Hepatocyte (in vitro differentiated cells): ENCODE measurements at regions not wholly inside any gene's neighbourhood (a gene's known extent, or its start where the extent isn't known, plus 50 kb on each side); places are given as distances from the start of the nearest gene placed in this dataset.

Experiments used
- CTCF ChIP-seq: fragments of 200-600 bp; sonication (generic); IDR thresholded peaks from 2 replicates; pipeline ENCODE4 v1.5.1; 2016; ENCODE audit warnings: antibody characterized with exemption, mild to moderate bottlenecking; ENCODE audit not compliant: poor library complexity
- EZH2phosphoT487 ChIP-seq: fragments of 200-600 bp; sonication (generic); IDR thresholded peaks from one replicate; pipeline ENCODE4 v1.6.1; 2018; ENCODE audit warnings: antibody characterized with exemption, mild to moderate bottlenecking, low read depth, moderate library complexity; ENCODE audit not compliant: unreplicated experiment, severe bottlenecking

GRCh38 chr7:67391168-67391567 lies 394.5 kb downstream of the TYW1 start:
- no peak for TF ChIP-seq CTCF
- no peak for TF ChIP-seq EZH2phosphoT487
